Tibial nerve (tissue), 4 donors: ENCODE measurements at regions not wholly inside any gene's neighbourhood (a gene's known extent, or its start where the extent isn't known, plus 50 kb on each side); places are given as distances from the start of the nearest gene placed in this dataset.
"Not testable (repeated sequence)": the region's sequence is repeated elsewhere in the genome, so short reads cannot be mapped to it uniquely, and the experiment has no call there.

Experiments used
- DNase-seq, 2 donors: peaks; one replicate each; pipeline ENCODE4 v3.0.0-alpha.2; 2019; ENCODE audit warnings: low spot score in 2 of 2
- H3K27ac ChIP-seq, 4 donors: fragments of 200-600 bp; sonication (generic) in 3 of 4; one replicate each; pipeline ENCODE4 v1.5.1; 2017 to 2019; ENCODE audit warnings: mild to moderate bottlenecking in 1 of 4
- H3K27me3 ChIP-seq, 2 donors: fragments of 200-600 bp; sonication (generic) in 1 of 2; one replicate each; pipeline versions ENCODE4 v1.5.1 to v1.6.0; 2017 to 2019
- H3K36me3 ChIP-seq, 3 donors: fragments of 200-600 bp; sonication (generic); one replicate each; pipeline ENCODE4 v1.5.1; 2018 to 2019
- H3K4me1 ChIP-seq, 4 donors: fragments of 200-600 bp; sonication (generic) in 3 of 4; one replicate each; pipeline ENCODE4 v1.5.1; 2017 to 2019
- H3K4me3 ChIP-seq, 4 donors: fragments of 200-600 bp; sonication (generic) in 3 of 4; one replicate each; pipeline ENCODE4 v1.5.1; 2017 to 2019; ENCODE audit warnings: mild to moderate bottlenecking in 1 of 4, moderate library complexity in 1 of 4
- H3K9me3 ChIP-seq, 4 donors: fragments of 200-600 bp; sonication (generic) in 3 of 4; one replicate each; pipeline ENCODE4 v1.5.1; 2017 to 2019
- EP300 ChIP-seq, 2 donors: sonication (generic); formaldehyde crosslinking; IDR thresholded peaks; one replicate each; pipeline ENCODE4 v1.6.1; 2017; ENCODE audit warnings: antibody characterized with exemption in 2 of 2, mild to moderate bottlenecking in 1 of 2
- POLR2A ChIP-seq, 2 donors: fragments of 450-650 bp; IDR thresholded peaks; one replicate each; pipeline ENCODE4 v1.6.1; 2017; ENCODE audit warnings: antibody characterized with exemption in 2 of 2, mild to moderate bottlenecking in 2 of 2, moderate library complexity in 2 of 2
- WGBS, 2 donors: methylation state at CpG; one replicate each; pipeline ENCODE4 v1.1.5; 2018; 5-methylcytosine and 5-hydroxymethylcytosine counted together
- TF ChIP-seq, protein P1 (sequence below), 5 experiments: fragments of 200-600 bp in 3 of 5; fragments of 450-650 bp in 2 of 5; sonication (generic) in 3 of 5; IDR thresholded peaks; one replicate each; pipeline ENCODE4 v1.5.1; 2016 to 2019; ENCODE audit warnings: antibody characterized with exemption in 5 of 5, mild to moderate bottlenecking in 3 of 5, moderate library complexity in 2 of 5

DNA sequence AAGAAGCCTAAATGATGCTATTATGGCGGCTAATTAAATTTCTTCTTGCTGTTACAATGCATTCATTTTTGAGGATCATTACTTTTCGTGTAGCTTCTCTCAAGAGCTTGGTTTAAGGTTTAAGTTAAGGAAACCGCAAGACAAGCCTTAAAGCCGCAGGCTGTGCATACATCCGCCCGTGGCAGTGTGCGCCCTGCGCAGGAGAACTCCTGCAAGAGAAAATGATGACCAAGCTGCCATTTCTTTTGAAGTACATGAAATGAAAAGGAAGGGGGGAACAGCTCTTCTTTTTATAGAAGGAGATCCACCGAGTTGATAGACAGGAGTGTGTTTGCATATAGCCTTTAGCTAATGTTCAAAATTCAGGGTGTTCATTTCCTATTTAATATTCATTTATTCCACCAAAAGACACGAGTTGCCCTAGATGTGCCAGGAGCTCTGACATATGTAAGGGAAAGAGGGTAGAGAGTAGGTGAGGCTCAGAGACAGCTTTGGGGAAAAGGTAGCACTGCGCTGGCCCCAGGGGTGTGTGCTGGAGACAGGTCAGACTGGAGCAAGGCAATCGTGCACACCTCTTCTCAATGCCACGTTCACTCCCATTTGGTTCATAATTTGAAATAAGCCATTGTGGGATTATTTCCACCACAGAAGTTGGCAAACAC, 112.1 kb upstream of the LDB2 start:
- Histone ChIP-seq H3K9me3 (peaks cover 0 to 4% (median 1%) of the 10 kb centered on the region in 4 donors), H3K27me3 (no peaks in the 10 kb centered on the region), H3K4me1 (no peaks in the 10 kb centered on the region), H3K27ac (no peak overlapping the region), H3K36me3 (no peaks in the 10 kb centered on the region), H3K4me3 (no peak overlapping the region)
- DNase-seq: no peak
- WGBS, 2 donors: 86 to 90% methylated on average over 13 of the region's 13 CpGs
- TF ChIP-seq EP300 (IDR thresholded peaks at IDR 0.05): no peak
- no peak for TF ChIP-seq POLR2A (IDR thresholded peaks at IDR 0.05)
- TF ChIP-seq, protein P1, sequence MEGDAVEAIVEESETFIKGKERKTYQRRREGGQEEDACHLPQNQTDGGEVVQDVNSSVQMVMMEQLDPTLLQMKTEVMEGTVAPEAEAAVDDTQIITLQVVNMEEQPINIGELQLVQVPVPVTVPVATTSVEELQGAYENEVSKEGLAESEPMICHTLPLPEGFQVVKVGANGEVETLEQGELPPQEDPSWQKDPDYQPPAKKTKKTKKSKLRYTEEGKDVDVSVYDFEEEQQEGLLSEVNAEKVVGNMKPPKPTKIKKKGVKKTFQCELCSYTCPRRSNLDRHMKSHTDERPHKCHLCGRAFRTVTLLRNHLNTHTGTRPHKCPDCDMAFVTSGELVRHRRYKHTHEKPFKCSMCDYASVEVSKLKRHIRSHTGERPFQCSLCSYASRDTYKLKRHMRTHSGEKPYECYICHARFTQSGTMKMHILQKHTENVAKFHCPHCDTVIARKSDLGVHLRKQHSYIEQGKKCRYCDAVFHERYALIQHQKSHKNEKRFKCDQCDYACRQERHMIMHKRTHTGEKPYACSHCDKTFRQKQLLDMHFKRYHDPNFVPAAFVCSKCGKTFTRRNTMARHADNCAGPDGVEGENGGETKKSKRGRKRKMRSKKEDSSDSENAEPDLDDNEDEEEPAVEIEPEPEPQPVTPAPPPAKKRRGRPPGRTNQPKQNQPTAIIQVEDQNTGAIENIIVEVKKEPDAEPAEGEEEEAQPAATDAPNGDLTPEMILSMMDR (IDR thresholded peaks at IDR 0.05): no peak

DNA sequence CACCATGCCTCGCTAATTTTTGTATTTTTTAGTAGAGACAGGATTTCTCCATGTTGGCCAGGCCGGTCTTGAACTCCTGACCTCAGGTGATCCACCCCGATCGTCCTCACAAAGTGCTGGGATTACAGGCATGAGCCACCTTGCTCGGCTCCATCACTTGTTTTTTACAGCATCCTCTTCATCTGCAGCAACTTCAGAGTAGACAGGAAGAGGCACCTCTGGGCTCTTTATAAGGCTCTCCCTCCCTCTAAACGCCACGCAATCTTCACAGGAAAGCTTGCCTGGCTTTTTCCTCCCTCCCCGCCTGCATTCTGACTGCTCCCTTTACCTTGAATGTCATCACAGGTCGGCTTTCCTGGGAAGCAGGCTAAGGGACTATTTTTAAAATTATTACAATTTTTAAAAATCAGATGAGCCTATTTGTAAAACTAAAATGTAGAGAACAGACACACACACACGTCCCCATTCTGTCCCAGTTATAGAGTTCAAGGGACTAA, 111.5 kb upstream of the LDB2 start:
- WGBS, 2 donors: 86% methylated on average over 10 of the region's 10 CpGs
- Histone ChIP-seq H3K36me3 (no peaks in the 10 kb centered on the region), H3K4me3 (no peak overlapping the region), H3K27me3 (no peaks in the 10 kb centered on the region), H3K9me3 (peaks cover 0 to 4% (median 1%) of the 10 kb centered on the region in 4 donors), H3K27ac (no peak overlapping the region), H3K4me1 (no peaks in the 10 kb centered on the region)
- DNase-seq: no peak
- TF ChIP-seq EP300 (IDR thresholded peaks at IDR 0.05) (no peak), POLR2A (IDR thresholded peaks at IDR 0.05) (no peak)
- TF ChIP-seq, protein P1 (IDR thresholded peaks at IDR 0.05): no peak

- WGBS, 2 donors: 86 to 88% methylated on average over 2 of the region's 2 CpGs
- H3K36me3 ChIP-seq: no peaks in the 10 kb centered on the region
- no peak for DNase-seq
Measured at GRCh38 chr4:17008834-17009345, 110.4 kb upstream of the LDB2 start.

DNA sequence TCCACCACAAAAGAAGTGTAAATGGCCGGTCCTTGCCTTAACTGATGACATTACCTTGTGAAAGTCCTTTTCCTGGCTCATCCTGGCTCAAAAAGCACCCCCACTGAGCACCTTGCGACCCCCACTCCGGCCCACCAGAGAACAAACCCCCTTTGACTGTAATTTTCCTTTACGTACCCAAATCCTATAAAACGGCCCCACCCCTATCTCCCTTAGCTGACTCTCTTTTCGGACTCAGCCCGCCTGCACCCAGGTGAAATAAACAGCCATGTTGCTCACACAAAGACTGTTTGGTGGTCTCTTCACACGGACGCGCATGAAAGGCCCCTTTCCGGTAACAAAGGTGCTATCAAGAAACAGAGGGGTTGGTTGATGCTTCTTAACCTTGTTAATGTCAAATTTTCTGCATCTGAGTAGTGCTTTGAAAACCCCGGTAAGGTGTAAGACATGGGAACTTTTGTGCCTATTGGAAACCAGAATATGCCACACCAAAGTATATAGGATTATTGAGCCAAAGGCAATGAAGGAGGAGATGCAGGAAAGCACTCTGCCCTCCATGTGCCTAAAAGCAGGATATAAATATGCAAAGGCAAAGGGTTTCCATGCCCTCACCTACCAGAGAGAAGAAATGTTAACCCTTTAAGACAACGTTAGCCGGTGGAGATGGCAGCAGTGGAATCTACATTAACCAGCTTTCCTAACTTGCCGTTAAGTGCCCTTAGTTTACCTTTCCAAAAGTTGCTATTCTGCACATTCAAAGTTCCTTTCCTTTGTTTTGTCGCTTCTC, 105.4 kb upstream of the LDB2 start:
- H3K36me3 ChIP-seq, H3K4me3 ChIP-seq, H3K4me1 ChIP-seq, H3K27ac ChIP-seq, H3K27me3 ChIP-seq, H3K9me3 ChIP-seq, DNase-seq: not testable (repeated sequence)
- WGBS, 2 donors: 82 to 86% methylated on average over 16 of the region's 16 CpGs

More at GRCh38 chr4:17008834-17009345, 110.4 kb upstream of the LDB2 start:
- Histone ChIP-seq H3K4me3 (no peak overlapping the region), H3K9me3 (no peaks in the 10 kb centered on the region), H3K4me1 (no peaks in the 10 kb centered on the region), H3K27ac (no peak overlapping the region), H3K27me3 (no peaks in the 10 kb centered on the region)
- TF ChIP-seq EP300 (IDR thresholded peaks at IDR 0.05): no peak
- TF ChIP-seq, protein P1 (IDR thresholded peaks at IDR 0.05): no peak
- no peak for TF ChIP-seq POLR2A (IDR thresholded peaks at IDR 0.05)

DNA sequence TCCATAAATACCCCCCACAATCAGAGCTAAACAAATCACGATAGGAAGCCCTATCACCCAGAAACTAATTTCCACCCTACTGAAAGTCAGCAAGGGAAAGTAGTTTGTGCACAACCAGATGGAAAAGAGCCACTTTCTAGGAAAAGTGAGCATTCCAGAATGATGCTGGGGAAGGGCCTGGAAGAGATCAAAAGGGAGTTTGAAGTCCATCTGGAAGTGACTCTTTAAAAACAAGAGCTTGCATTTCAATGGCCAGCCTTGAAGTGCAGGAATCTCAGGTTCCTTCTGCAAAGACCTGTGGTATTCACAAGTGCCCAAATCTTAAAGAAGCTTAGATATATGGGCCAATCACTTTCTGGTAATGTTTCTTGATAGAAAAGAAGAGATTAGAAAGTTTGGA, 97.0 kb upstream of the LDB2 start:
- Histone ChIP-seq H3K36me3 (no peaks in the 10 kb centered on the region), H3K9me3 (no peaks in the 10 kb centered on the region), H3K4me1 (peaks cover 0 to 6% (median 0%) of the 10 kb centered on the region in 4 donors), H3K4me3 (no peak overlapping the region), H3K27me3 (no peaks in the 10 kb centered on the region), H3K27ac (no peak overlapping the region)
- no peak for DNase-seq
- TF ChIP-seq POLR2A (IDR thresholded peaks at IDR 0.05): no peak
- TF ChIP-seq, protein P1 (IDR thresholded peaks at IDR 0.05): no peak
- TF ChIP-seq EP300 (IDR thresholded peaks at IDR 0.05): no peak
- 42 to 60% methylated on average over 1 of the region's 1 CpG for WGBS, 2 donors
